Activated CD4-positive, alpha-beta T cell treated with anti-CD3 and anti-CD28 coated beads, Interleukin-2, Interleukin-4, amounts not matched to agents 100 ng/mL and 50 ng/mL, durations not matched to agents 16 hours and 8 hours (primary cell): ENCODE measurements at regions not wholly inside any gene's neighbourhood (a gene's known extent, or its start where the extent isn't known, plus 50 kb on each side); places are given as distances from the start of the nearest gene placed in this dataset.
"Not testable (repeated sequence)": the region's sequence is repeated elsewhere in the genome, so short reads cannot be mapped to it uniquely, and the experiment has no call there.

Source experiments
- DNase-seq: peaks from one replicate; pipeline ENCODE4 v3.0.0-alpha.2; 2020; ENCODE audit warnings: low spot score

DNA sequence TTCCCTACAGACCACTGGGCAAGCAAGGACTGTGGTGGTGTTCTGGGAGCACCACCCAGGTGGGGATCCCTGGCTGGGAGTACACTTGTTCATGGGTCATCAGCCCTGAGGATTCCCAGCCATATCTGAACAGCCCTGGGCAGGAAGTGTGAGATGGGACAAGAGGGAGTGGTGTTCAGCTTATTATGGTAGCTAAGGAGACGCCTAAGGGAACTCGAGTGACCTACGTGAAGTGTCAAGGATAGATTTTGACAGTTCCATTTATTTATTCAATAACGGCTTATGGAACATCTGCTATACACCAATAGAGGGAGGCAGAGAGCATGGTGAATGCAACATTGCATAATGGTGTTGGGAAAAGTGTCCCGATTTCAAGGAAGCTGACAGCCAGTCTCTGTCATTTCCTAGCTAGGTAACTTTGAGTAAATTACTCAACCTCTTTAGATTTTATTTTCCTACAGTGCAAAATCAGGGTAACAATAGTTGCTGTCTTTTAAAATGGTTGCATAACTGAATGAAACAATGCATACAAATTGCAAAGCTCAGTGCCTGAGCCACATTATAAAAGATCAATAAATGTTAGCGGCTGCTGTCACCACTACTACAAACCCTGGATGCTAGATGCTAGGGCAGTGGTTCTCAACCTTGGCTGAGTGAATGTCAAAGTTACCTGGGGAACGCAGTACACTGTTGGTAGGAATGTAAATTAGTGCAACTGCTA, 534.1 kb downstream of the GRIN2A start:
- peak; percentile 5 for DNase-seq

GRCh38 chr16:9650284-9650683, 531.9 kb downstream of the GRIN2A start:
- DNase-seq = no peak

DNA sequence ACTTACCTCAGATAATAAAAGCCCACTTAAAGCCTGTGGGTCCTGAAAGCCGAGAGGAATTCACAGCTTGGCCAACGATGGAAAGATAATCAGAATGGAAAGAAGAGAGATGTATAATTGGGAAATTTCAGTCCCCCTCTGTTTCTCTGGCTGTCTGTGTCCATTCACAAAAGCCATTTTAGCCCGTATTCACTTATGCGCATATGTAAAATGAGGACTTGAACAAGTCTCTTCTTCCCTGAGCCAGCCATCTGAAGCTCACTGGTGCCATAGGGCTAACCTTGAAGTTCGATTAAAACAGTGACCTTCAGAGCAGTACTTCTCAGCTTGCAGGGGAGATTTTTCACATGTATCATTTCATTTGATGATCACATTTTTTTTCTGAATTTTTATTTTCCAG, 527.2 kb downstream of the GRIN2A start:
- DNase-seq = no peak

DNA sequence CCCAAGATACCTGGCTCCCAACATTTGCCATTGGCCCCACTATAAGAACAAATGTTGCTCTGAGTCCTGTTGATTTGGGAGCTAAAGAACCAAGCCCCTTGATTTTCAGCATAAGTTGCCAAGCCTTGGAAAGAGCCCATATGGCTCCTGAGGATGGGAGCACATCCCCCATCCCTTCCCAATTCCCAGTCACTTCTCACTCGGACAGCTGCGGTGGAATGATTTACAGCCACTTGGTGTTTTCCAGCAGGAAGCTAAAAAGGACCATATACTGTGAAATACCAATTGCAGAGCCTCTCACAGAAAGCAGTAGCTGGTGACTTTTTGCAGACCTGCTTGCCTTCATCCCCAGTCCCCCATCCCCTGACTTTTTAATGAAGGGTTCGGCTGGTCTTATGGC, 524.6 kb downstream of the GRIN2A start:
- DNase-seq = no peak

DNA sequence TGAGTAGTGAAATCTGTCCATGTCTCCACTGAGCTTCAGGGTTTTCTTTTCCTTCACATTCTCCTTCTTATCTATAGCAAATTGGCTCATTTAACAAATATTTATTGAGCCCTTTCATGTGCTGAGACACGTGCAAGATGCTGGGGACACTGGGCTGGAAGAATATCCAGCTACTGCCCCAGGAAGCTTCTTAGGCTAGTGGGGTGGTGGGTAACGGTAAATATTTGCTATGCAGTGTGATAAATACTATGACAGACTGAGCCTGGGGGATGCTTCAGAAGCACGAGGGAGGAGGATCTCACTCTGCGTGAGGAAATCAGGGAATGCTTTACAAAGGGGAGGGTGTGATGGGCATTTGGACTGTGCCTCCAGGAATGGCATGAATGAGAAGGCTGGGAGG, 524.1 kb downstream of the GRIN2A start:
- no peak for DNase-seq

DNA sequence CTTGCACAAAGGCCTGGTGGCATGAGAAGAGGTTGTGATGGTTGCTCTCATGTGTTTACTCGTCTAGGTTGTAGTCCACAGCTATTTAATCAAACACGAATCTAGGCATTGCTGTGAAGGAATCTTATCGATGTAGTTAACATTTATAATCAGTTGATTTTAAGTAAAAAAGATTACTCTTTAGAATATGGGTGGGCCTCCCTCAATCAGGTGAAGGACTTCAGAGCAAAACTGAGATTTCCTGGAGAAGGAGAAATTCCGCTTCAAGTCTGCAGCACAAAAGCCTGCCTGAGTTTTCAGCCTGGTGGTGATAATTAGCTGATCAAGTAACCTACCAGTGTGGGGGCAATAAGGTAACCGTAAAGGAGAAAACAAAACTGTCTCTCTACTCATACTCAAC, 523.6 kb downstream of the GRIN2A start:
- DNase-seq = no peak

DNA sequence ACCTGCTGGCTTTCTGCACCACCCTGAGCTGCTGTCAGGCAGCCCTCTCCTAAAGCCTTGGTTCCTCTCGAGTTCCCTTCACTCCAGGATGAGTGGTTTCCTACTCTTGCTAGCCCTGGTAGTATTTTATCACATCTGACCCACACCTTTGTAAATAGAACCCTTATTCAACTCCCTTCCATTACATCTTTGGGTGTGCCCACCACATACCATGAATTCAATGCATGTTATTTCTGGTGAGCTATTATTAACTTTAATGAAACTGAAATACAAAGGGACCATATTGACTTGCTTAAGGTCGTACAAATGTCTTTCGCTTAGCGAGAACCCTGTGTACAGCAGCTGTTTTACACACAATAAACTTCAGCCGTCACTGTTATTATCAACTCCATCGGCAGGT, 521.3 kb downstream of the GRIN2A start:
- no peak for DNase-seq

GRCh38 chr16:9661336-9662017, 520.8 kb downstream of the GRIN2A start:
- no peak for DNase-seq

GRCh38 chr16:9663588-9663987, 518.6 kb downstream of the GRIN2A start:
- no peak for DNase-seq

DNA sequence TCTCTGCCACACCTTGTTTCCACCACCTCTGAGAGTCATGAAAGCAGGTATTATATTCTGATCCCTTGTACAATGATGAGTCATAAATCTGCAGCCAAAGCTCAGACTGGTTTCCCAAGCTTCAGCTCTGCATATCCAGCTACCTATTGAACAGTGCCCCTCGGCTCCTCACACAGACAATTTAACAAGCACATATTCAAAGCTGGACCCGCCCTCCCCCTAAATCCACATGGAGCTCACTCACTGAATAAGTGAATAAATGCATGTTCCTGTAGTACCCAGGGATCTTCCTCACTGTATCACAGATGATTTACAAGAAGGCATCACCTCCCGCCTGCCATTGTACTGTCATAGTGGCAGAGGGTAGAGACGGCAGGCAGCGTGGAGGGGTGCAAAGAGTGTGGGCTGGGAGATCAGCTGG, 516.4 kb downstream of the GRIN2A start:
- DNase-seq = no peak

- no peak for DNase-seq
These were observed 515.3 kb downstream of the GRIN2A start for GRCh38 chr16:9666834-9667480.

DNA sequence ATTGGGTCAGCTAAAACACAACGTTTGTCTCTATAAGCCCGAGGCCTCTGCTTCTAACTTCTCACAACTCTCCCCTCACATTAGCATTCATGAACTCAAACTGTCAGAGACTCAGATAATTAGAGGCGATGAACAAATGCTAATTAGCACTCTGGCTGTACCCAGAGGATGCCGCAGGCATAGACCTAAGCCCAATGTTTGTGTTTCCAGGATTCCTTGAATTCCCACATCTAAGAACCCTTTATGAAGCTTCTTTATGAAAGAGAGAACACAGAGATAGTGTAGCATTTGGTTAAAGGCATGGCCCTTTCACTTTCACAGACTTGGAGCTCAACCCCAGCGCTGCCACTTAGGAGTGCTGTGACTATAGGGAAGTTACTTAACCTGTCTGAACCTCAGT, 512.2 kb downstream of the GRIN2A start:
- DNase-seq = no peak

DNA sequence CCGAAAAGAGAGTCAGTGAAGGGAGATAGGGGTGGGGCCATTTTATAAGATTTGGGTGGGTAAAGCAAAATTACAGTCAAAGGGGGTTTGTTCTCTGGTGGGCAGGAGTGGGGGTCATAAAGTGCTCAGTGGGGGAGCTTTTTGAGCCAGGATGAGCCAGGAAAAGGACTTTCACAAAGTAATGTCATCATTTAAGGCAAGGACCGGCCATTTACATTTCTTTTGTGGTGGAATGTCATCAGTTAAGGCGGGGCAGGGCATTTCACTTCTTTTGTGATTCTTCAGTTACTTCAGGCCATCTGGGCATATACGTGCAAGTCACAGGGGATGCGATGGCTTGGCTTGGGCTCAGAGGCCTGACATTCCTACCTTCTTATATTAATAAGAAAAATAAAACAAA, 511.6 kb downstream of the GRIN2A start:
- DNase-seq = not testable (repeated sequence)

GRCh38 chr16:9676560-9677300, 505.5 kb downstream of the GRIN2A start:
- not testable (repeated sequence) for DNase-seq

GRCh38 chr16:9677301-9677653, 505.0 kb downstream of the GRIN2A start:
- DNase-seq = no peak

DNA sequence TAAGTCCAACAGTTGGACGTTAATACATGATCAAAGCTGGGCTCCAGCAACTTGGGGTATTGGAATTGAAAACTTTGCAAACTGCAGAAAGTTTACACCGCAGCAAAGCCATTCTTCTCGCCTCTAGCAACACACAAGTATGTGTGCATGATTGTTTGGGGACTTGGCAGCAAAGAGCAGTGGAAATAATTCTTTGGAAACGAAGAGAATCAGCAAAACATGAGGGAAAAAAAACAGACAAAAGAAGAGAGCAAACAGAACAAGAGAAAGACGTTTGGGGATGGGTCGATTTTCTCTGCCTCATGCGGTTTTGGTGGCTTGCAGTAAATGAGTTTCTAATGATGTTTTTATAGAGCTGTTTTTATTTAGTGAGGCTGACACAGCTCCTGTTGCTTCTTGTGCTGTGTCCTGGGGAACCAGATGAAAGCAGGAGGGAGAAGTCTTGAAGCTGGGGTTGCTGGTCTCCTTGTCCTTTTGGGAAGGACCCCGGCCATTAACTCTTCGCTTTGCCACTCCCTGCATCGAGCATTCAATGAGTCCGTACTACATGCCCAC, 502.9 kb downstream of the GRIN2A start:
- DNase-seq = no peak

DNA sequence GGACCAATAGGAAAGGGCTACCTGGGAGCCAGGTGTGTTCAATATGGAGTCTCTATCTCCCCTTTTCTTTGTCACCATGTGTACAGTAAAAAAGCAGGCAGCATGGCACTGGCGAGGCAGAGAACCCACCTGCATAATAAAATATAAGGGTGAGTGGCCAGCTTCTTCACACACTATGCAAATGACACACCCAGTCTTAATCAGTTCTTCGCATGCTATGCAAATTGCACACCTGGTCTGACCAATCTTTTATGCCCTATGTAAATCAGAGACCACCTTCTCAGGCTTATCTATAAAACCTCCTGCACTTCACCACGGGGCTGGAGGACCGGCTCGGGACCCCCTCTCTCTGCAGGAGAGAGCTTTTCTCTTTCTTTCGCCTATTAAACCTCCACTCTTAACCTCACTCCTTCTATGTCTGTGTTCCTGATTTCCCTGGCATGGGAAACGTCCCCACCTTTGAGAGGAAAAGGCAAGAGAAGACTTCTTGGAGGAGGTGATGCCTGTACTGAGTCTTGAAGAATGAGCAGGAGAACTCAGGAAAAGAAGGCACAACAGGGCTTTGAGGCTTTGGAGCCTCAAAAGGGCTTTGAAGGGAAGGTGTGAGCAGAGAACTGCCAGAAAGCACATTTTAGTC, 502.1 kb downstream of the GRIN2A start:
- no peak for DNase-seq

- no peak for DNase-seq
These were observed 501.3 kb downstream of the GRIN2A start for GRCh38 chr16:9680968-9681367.

DNA sequence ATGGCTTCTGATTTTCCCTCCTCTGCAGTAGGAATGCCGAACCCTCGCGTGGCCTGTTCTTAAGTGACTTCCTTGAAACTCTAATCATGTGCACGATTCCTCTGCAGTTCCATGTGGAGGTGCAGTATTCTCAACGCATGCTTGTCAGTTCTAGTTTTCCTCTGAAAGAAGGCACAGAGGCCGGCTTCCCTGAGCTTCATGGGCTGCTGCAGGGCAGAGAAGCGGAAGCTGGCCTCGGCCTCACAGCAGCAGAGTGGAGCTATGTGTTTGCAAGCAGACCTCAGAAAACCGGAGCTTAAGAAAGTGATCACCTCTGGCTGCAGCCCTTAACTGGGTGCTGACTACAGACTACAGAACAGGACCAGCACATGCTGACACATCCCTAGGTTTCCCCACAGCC, 500.7 kb downstream of the GRIN2A start:
- no peak for DNase-seq

- no peak for DNase-seq
These were observed 499.9 kb downstream of the GRIN2A start for GRCh38 chr16:9682320-9682719.

DNA sequence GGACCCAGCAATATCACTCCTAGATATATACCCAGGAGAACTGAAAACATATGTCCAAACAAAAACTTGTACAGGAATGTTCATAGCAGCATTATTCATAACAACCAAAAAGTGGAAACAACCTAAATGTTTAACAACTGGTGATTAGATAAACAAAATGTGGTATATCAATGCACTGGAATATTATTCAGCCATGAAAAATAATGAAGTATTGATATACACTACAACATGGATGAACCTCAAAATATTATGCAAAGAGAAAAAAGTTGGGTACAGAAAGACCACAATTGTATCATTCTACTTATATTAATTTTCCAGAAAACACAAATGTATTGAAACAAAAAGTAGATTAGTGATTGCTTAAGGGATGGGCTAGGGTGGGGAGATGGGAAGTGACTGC, 498.6 kb downstream of the GRIN2A start:
- no peak for DNase-seq

GRCh38 chr16:9687737-9688319, 494.4 kb downstream of the GRIN2A start:
- DNase-seq = no peak
